NCI-H1417 (cell line): ENCODE measurements at regions not wholly inside any gene's neighbourhood (a gene's known extent, or its start where the extent isn't known, plus 50 kb on each side); places are given as distances from the start of the nearest gene placed in this dataset.
A peak's percentile ranks its signal among the peaks of the same experiment; 100 is the strongest.
"Not testable (repeated sequence)": the region's sequence is repeated elsewhere in the genome, so short reads cannot be mapped to it uniquely, and the experiment has no call there.

Experiments used
- DNase-seq, 3 experiments: peaks; one replicate each; lab custom pipeline; 2025; lab: John Stamatoyannopoulos, UW

DNA sequence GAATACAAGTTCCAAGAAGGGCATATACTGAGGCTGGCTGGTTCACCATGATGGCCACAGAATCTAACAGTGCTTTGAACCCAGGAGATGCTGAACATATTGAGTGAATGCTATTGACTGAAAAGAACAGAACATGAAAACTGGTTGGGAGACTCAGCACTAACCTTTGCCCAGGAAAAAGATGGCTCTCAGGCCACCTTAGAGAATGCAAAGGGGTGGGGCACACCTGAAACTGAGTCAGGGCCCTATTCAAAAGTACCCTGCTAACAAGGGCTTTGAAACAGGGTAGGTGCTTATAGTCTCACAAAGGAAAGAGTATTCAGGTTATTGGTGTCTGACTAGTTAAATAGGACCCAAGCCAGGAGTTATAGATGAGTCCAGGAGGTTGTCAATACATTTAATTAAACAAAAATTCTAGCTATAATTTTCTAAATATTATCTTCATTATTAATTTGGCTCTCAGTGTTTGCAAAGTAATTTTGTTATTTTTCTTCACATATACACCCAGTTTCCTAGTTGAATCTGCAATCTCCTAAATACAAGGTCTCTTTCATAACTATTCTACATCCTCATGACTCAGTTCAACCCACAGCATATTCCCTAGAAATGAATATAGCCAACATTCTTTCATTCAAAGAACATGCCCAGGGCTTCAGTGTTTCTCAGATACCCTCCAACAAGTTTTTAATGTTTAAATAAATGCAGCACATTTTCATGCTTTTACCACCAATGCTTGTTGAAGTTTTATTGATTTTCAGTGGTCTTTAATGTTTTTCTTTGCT, 144.2 kb upstream of the RAPGEF2 start:
- no peak for DNase-seq

DNA sequence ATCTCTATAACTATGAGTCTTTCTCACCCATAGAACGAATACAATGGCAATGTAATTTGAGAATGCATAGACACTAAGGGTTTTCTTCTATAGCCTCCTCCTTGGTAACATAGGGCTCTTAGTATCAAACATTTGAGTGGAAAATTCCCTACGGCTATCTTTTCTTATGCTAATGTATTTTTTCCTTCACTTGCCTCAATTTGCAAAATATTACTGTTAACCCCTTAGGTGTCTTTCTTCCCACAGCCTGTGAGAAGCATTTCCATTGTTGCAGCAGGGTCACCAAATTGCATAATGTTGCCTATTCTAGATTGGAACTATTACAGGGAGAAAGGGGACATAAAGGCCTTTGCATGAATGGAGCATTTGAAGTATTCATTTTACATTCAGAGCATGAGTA, 140.5 kb upstream of the RAPGEF2 start:
- peak in 1 of 3 experiments; percentile 6 for DNase-seq

GRCh38 chr4:158963282-158963681, 139.6 kb upstream of the RAPGEF2 start:
- DNase-seq: not testable (repeated sequence)

DNA sequence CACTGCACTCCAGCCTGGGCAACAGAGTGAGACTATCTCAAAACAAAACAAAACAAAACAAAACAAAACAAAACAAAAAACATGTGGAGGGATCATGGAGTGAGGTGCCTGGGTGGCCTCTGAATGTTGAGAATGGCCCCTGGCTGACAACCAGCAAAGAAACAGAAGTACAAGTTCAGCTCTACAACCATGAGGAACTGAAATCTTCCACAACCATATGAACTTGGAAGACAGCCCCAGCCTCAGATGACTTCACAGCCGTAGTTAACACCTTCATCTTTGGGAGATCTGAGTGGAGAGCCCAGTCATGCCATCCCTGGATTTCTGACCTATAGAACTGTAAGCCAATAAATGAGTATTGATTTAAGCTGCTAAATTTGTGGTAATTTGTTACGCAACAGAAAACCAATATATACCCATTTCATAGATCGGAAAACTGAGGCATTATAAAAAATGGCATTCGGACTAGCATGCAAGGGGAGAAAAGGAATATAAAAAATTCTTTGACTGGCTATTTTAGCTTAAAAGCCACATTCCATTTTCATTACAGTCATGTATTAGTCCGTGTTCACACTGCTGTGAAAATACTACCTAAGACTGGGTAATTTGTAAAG, 138.7 kb upstream of the RAPGEF2 start:
- DNase-seq: no peak

DNA sequence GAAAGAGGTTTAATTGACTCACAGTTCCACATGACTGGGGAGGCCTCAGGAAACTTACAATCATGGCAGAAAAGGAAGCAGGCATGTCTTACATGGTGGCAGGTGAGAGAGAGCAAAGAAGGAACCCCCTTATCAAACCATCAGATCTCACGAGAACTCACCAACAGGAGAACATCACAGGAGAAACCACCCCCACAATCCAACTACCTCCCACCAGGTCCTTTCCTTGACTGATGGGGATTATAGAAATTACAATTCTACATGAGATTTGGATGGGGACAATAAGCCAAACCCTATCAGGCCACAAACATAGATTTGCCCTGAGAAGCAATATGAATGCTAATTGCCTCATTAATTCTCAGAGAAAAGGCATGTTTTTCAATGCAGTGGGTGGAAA, 138.2 kb upstream of the RAPGEF2 start:
- DNase-seq: no peak

- peak in 1 of 3 experiments; percentile 48 for DNase-seq
These were observed 137.7 kb upstream of the RAPGEF2 start for GRCh38 chr4:158965226-158965625.

GRCh38 chr4:158966091-158966490, 136.8 kb upstream of the RAPGEF2 start:
- DNase-seq: no peak

DNA sequence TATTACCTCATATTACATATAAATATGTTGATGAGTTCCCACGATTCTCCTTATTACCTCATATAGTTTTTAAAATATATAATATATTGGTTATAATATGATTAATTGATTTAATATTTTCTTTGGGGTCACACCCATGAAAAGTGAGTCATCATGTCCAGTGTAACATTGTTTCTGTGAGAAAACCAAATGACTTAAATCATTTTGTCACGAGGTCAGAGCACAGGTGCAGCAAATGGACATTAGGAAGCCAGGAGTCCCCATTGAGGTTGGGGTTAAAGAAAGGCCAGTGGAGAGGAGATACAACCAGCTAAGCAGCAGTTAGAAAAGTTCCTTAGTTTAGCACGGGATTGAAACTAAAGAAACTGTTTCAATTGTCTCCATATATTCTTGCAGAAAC, 133.9 kb upstream of the RAPGEF2 start:
- no peak for DNase-seq

DNA sequence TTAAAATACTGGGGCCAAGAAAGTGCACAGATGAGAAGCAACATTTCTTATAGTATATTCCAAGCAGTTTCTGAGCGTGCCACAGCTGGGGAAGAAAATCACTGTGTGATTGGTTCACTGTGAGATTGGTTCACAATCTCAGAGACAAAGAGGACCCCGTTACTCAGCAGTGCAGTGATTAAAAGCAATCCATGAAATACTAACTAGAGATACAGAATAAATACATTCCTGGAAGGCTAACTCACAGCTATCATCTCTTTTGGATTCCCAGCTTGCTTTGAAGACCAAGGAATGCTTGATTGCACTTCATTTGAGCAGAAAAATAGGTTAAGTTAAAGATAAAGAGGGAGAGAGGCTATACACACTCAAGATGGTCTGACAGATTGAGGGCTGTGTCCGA, 132.1 kb upstream of the RAPGEF2 start:
- DNase-seq: no peak

GRCh38 chr4:158974438-158974837, 128.4 kb upstream of the RAPGEF2 start:
- DNase-seq: not testable (repeated sequence)

GRCh38 chr4:158980711-158981110, 122.2 kb upstream of the RAPGEF2 start:
- DNase-seq: not testable (repeated sequence)

GRCh38 chr4:158991534-158992155, 111.2 kb upstream of the RAPGEF2 start:
- no peak for DNase-seq

DNA sequence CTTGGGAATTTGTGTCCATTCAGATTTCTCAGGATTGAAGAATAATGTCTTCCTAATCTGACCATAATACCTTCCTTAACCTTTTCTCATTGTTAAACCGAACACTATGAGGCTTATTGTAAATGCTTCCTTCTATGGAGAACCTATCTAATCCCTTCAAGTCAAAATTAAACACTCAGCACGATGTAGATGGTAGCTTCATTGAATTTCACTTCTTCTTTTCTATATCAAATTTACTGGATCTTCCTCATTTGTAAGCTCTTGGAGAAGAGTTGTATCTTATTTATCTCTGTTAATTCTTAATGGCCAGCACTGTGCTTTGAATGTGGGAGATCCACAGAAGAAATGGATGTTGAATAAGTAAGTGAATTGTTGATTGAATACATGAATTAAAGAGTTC, 109.0 kb upstream of the RAPGEF2 start:
- DNase-seq: no peak

DNA sequence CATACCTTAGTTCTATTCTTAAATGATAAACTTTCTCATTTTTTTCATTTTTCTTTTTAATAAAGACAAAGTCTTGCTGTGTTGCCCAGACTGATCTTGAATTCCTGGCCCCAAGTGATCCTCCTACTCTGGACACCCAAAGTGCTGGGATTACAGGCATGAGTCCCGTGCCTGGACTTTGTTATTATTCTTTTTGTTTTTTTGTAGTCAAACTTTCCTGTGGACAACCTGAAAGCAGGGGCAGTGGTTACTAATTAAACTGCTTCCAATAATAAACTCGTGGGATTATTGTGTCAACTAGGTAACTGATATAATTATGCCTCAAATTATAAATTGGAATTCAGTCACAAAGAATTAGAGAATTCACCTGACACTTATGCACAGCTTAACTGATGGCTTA, 107.8 kb upstream of the RAPGEF2 start:
- no peak for DNase-seq

DNA sequence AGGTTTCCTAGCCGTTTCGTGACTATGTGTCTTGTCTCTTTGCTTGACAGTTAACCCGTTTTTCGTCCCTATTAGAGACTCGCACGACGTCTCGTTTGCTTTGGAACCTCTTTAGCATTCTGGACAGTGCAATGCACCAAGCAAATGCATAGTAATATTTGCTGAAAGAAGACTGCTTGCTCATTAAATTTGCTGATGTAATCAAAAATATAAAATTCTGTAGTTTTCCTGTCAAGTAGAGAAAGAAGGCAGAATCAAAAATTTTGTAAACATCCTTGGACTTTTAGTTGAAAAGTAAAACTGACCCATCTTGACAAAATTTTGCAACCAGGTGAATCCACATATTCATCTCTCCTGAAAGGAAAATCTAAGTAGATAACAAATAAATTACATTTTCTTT, 106.9 kb upstream of the RAPGEF2 start:
- DNase-seq: no peak

DNA sequence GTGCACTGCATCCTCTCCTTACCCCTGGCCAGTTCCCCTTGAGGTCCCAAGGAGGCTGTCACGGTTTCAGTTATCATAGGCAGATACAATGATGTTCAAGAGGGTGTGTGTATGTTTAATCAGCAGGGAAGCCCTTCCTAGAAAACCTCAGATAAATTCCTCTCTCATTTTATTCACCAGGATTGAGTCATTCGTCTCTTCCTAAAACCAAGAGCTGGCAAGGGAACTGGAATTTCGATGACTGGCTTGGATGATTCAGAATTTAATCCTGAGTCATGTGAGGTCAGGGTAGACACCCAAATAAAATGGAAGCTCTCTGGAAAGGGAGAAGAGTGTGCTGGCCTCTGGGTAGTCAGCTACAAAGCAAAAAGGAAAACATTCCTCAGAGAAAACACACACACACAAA, 106.2 kb upstream of the RAPGEF2 start:
- peak in 2 of 3 experiments; percentile 12 to 28 for DNase-seq

GRCh38 chr4:158997660-158998349, 105.1 kb upstream of the RAPGEF2 start:
- DNase-seq: no peak

- DNase-seq: peak in 1 of 3 experiments; percentile 46
These were observed 104.3 kb upstream of the RAPGEF2 start for GRCh38 chr4:158998624-158999023.

DNA sequence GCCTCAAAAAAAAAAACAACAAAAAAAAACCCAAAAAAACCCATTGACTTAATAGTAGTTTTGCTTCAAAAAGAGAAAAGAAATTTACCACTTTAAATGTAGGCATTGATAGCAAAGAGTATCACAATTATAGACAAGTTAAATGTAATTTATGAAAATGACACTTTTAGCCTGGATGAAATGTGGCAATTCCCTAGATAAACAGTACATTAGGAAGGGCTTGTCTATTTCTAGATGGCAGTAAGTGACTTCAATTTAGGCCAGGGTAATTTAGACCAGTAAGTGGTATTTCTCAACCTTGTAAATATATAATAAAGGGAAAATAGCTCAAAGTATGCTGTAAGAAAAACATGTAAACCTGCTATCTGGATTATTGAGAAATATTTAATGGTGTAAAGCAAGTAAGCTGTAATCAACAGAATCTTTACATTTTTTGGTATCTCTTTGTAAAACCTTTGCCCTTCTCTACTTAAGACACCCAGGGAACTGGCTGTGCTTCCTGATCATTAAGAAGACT, 103.7 kb upstream of the RAPGEF2 start:
- DNase-seq: peak in 1 of 3 experiments; percentile 59

- no peak for DNase-seq
These were observed 103.0 kb upstream of the RAPGEF2 start for GRCh38 chr4:158999849-159000248.

- DNase-seq: no peak
These were observed 99.9 kb upstream of the RAPGEF2 start for GRCh38 chr4:159002950-159003349.
